SK-N-MC (cell line): ENCODE measurements at regions not wholly inside any gene's neighbourhood (a gene's known extent, or its start where the extent isn't known, plus 50 kb on each side); places are given as distances from the start of the nearest gene placed in this dataset.

Experiments used
- DNase-seq: peaks from one replicate; pipeline ENCODE4 v3.0.0-alpha.2; 2011; ENCODE audit warnings: low read depth, low spot score
- H3K27ac ChIP-seq: fragments of 200-600 bp; sonication (generic); 2 replicates; pipeline ENCODE4 v1.5.1; 2016; ENCODE audit warnings: mixed run types
- H3K36me3 ChIP-seq: fragments of 200-600 bp; sonication (generic); 2 replicates; pipeline ENCODE4 v1.6.1; 2017; ENCODE audit warnings: antibody characterized with exemption, low read length, mixed read lengths; ENCODE audit not compliant: insufficient read depth
- H3K4me3 ChIP-seq: fragments of 200-600 bp; sonication (generic); 2 replicates; pipeline ENCODE4 v1.5.1; 2016
- H3K9ac ChIP-seq: fragments of 200-600 bp; sonication (generic); 2 replicates; pipeline ENCODE4 v1.8.0; 2017; ENCODE audit warnings: mixed run types, mixed read lengths; ENCODE audit not compliant: insufficient read length
- H3K9me3 ChIP-seq: fragments of 200-600 bp; sonication (generic); 2 replicates; pipeline ENCODE4 v1.6.1; 2017; ENCODE audit warnings: low read depth, mild to moderate bottlenecking, antibody characterized with exemption, low read length, moderate library complexity, mixed read lengths
- EZH2 ChIP-seq: fragments of 200-600 bp; sonication (generic); IDR thresholded peaks from one replicate; pipeline ENCODE4 v1.6.1; 2017; ENCODE audit warnings: antibody characterized with exemption
- FOXP2 ChIP-seq: optimal IDR thresholded peaks from 2 replicates; pipeline ENCODE3; 2011; ENCODE audit warnings: mild to moderate bottlenecking, moderate library complexity; ENCODE audit not compliant: insufficient read depth; ENCODE audit errors: extremely low read length, control extremely low read depth
- POLR2AphosphoS5 ChIP-seq: IDR thresholded peaks from 2 replicates; pipeline ENCODE4 v1.6.1; 2012; ENCODE audit warnings: mild to moderate bottlenecking, low read depth, low read length, borderline replicate concordance

DNA sequence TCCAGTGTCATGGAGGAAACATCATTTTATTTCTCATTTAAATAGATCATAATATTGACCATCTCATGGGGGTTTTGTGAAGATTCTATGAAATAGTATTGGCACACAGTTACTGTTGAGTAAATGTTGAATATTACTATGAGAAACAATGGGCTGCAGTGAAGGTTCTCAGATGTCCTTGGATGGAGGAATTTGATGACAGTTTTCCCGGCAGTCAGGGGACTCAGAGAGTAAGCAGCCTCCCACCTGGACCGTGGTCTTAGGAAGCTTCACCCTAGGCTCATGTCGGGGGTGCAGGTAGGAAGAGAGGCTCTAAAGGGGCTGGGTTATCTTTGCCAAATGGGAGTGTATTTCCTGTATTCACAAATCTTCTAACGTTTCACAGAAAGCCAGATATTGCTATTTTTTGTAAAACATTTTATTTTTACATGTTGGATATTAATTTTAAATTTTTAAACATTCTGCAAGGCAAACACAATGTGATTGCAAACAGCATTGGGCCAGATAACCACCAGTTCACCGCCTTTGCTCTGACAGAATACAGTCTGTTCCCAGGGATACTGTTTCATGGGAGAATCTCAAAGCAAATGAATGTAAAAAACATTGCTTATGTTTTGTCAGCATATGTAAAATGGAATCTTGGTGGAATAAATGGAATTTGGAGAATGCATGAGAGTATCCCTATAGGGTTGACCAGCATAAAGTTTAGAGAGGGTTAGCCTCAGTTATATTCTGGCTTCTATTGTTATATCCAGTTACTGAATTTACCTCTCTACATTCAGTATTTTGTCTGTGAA, 380.8 kb upstream of the TMEM132C start:
- H3K4me3 ChIP-seq, result no peak overlapping the region
- H3K27ac ChIP-seq, result no peak overlapping the region
- no peak overlapping the region for H3K9ac ChIP-seq
- TF ChIP-seq POLR2AphosphoS5 (no peak), EZH2 (no peak), FOXP2 (no peak)
- H3K9me3 ChIP-seq, result no peaks in the 10 kb centered on the region
- no peak for DNase-seq
- H3K36me3 ChIP-seq, result no peaks in the 10 kb centered on the region

DNA sequence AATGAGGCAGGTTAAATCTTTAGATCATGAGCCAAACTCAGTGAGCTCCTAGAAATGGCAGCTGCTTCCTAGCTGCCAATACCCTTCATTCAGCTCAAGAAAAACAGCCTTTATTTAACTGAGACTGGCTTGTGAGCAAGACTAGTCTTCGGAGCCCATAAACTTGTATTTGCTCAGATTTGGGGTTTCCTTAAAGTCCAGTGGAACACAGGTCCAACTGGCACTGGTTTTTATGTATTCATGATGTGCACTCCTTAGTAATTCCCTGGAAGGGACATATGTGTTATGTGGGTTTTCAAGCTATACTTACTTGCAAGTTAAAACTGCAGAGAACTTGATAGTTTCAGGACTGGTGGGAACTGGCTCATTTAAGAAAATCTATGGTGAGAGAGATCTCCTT, 380.1 kb upstream of the TMEM132C start:
- Histone ChIP-seq H3K4me3 (no peak overlapping the region), H3K9ac (no peak overlapping the region), H3K9me3 (no peaks in the 10 kb centered on the region), H3K36me3 (no peaks in the 10 kb centered on the region), H3K27ac (no peak overlapping the region)
- no peak for TF ChIP-seq EZH2
- no peak for TF ChIP-seq POLR2AphosphoS5
- no peak for TF ChIP-seq FOXP2
- DNase-seq, result no peak

DNA sequence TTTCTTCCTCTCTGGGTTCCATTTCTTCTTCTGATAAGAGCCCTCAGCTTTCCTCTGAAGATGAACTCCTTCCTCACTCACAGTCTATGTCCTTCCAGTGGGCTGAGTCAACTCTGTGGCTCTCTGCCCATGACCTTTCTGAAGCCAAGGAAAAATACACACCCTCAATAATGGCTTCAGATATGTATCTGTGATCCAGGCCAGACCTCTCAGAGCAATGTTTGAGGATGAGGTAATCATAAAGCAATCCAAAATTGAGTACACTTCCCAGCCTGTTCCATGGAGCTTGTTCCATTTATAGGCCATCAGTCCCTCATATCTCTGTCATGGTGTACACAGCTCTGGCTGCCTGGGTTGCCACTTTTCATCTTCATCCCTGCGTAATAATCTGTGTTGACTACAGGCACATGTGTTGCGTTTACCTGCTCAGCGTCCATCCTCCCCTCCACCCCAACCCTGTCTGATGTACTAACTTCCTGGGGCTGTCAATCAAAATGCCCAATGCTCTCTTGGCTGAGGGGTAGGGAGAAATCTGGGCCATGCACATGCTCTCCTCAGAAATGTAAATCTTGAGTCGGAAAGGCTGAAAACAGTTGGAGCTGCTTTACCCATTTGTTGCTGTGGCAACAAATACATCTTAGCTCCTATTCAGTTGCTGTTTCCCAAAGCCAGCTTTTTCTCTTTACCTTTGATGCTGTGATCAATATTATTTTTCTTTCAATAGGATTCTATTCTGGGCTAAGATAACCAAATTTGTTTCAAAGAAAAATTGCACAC, 377.8 kb upstream of the TMEM132C start:
- Histone ChIP-seq H3K4me3 (no peak overlapping the region), H3K36me3 (no peaks in the 10 kb centered on the region), H3K27ac (no peak overlapping the region), H3K9me3 (no peaks in the 10 kb centered on the region), H3K9ac (no peak overlapping the region)
- DNase-seq, result no peak
- no peak for TF ChIP-seq FOXP2
- no peak for TF ChIP-seq POLR2AphosphoS5
- TF ChIP-seq EZH2, result no peak

DNA sequence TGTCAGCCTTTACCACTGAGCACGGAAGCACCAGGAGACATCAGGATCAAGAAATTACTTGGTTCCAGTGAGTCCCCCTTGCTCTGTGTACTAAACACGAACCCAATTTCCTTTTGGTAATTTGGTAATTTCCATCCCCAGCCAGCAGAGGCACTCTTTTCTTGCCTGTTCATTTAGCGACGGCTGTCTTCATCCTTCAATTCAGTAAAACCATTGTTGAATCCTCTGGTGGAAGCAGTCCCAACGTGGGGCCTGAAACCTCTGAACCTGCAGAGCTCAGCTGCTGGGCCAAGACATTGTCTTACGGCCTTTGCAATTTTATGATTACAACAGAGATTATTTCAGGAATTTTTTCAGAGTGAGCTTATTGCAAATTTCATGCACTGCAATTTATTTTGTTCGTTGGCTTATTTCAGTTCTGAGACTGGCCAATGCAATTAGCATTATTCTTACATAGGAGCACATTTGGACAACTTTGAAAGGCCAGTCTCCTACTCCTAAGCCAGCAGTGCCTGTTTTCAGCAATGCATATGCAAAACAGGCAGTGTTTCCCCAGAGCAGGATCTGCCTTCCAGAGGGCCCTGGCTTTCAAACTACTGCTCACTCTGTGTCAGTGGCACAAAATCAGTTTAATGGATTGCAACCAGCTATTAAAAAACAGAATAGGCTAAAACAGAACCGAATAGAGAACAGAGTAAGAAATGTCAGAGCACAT, 372.9 kb upstream of the TMEM132C start:
- H3K27ac ChIP-seq, result no peak overlapping the region
- TF ChIP-seq POLR2AphosphoS5 (no peak), FOXP2 (no peak), EZH2 (no peak)
- DNase-seq, result no peak
- H3K9ac ChIP-seq, result no peak overlapping the region
- no peaks in the 10 kb centered on the region for H3K9me3 ChIP-seq
- H3K4me3 ChIP-seq, result no peak overlapping the region
- no peaks in the 10 kb centered on the region for H3K36me3 ChIP-seq

DNA sequence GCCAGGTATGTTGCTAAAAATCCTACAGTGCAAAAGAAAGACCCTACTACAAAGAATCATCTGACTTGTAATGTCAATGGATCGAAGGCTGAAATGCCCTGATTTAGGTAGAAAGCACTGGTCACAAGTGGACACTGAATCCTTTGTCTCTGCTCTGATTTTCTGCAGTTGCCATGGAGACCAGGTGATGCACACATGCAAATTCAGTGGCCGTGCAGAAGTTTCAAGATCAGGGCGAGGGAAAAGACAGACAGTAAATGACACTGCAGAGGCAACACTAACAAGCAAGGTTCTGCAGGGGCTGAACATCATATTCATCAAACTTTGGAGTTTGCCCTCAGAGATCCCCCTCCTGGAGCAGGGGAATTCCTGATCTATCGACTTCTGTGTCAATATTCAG, 370.3 kb upstream of the TMEM132C start:
- DNase-seq, result no peak

DNA sequence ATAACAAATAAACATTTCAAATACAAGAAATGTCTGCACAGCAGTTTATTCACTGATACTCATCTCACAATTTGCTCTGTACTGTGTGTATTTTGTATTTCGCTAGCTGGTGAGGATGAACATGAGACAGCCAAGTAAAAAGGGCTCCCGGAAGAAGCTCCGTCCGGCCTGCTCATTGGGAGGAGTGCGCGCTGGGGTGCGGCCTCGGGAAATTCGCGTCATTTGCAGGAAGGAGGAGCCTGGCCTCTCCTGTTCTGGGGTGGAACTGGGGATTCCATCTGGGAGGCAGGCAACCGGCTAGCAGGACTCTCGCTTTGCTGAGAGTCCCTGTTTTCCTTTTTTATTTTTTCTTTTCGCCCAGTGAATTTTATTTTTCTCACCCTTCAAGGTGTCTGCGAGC, 368.4 kb upstream of the TMEM132C start:
- Histone ChIP-seq H3K9me3 (no peaks in the 10 kb centered on the region), H3K36me3 (no peaks in the 10 kb centered on the region), H3K4me3 (no peak overlapping the region), H3K9ac (no peak overlapping the region), H3K27ac (no peak overlapping the region)
- DNase-seq, result no peak
- no peak for TF ChIP-seq EZH2

More for the DNA sequence above, 370.3 kb upstream of the TMEM132C start:
- no peak overlapping the region for H3K9ac ChIP-seq
- H3K36me3 ChIP-seq, result no peaks in the 10 kb centered on the region
- no peaks in the 10 kb centered on the region for H3K9me3 ChIP-seq
- TF ChIP-seq FOXP2 (no peak), EZH2 (no peak), POLR2AphosphoS5 (no peak)
- H3K27ac ChIP-seq, result no peak overlapping the region
- no peak overlapping the region for H3K4me3 ChIP-seq

DNA sequence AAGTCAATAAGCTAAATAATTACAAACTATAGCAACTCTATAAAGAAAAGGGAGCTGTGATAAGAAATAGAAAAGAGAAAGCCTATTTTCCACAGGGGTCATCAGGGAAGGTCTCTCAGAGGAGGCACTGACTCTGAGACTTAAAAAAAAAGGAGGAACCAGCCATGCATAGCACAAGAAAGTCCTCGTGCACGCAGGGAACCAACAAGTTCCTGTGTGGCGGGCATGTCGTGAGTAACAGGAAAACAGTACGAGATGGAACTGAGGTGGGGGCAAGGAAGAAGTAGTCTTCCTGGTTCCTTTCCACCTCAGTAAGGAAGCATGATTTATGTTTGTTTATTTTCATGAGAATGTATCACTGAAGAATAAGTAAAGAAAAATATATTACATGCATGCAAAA, 367.0 kb upstream of the TMEM132C start:
- H3K4me3 ChIP-seq, result no peak overlapping the region
- H3K36me3 ChIP-seq, result no peaks in the 10 kb centered on the region
- H3K27ac ChIP-seq, result no peak overlapping the region
- TF ChIP-seq POLR2AphosphoS5 (no peak), EZH2 (no peak), FOXP2 (no peak)
- H3K9me3 ChIP-seq, result no peaks in the 10 kb centered on the region
- DNase-seq, result no peak
- H3K9ac ChIP-seq, result no peak overlapping the region

DNA sequence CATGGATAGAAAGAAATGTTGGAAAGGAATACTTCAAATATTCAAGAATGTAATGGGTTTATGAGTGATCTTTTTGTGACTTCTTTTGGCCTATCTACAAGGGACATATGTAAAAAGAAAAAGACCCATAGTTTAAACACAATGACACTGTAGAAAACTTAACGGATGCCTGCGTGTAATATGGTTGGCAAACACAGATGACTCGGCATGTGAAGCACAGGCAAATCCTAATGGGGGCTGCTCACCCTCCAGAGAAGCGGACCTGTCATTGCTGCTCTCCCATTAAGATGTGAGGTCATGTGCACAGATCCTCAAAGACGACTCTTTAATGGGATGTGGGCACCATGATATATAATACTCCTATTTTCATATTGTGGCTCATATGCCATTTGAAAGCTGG, 366.6 kb upstream of the TMEM132C start:
- no peak for DNase-seq
- no peak overlapping the region for H3K9ac ChIP-seq
- H3K27ac ChIP-seq, result no peak overlapping the region
- no peak for TF ChIP-seq POLR2AphosphoS5
- TF ChIP-seq EZH2, result no peak
- H3K36me3 ChIP-seq, result no peaks in the 10 kb centered on the region
- no peak overlapping the region for H3K4me3 ChIP-seq
- H3K9me3 ChIP-seq, result no peaks in the 10 kb centered on the region
